CD4-positive, alpha-beta T cell treated with Interleukin-6 for 4 hours (primary cell): ENCODE measurements at regions not wholly inside any gene's neighbourhood (a gene's known extent, or its start where the extent isn't known, plus 50 kb on each side); places are given as distances from the start of the nearest gene placed in this dataset.
A peak's percentile ranks its signal among the peaks of the same experiment; 100 is the strongest.

Experiments
- DNase-seq: peaks from one replicate; pipeline ENCODE4 v3.0.0-alpha.2; 2020; ENCODE audit warnings: mixed read lengths

- no peak for DNase-seq
Measured at GRCh38 chr11:59302991-59303390, 55.7 kb upstream of the OR5AN1 start.

GRCh38 chr11:59295435-59295834 lies 63.3 kb upstream of the OR5AN1 start:
- DNase-seq, result no peak

DNA sequence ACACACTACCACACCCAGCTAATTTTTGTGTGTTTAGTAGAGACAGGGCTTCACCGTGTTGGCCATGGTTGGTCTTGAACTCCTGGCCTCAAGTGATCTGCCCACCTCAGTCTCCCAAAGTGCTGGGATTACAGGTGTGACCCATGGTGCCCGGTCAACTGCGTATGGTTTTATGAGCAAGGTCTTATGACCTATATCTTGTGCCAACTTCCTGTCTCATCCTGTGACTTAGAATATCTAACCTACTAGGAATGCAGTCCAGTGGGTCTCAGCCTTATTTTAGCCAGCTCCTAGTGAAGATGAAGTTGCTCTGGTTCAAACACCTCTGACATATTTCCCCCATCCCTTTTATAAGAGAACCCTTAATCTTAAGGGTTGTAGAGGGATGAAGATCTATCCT lies 66.1 kb upstream of the OR5AN1 start:
- DNase-seq, result no peak

GRCh38 chr11:59291228-59291627 lies 67.5 kb upstream of the OR5AN1 start:
- no peak for DNase-seq

DNA sequence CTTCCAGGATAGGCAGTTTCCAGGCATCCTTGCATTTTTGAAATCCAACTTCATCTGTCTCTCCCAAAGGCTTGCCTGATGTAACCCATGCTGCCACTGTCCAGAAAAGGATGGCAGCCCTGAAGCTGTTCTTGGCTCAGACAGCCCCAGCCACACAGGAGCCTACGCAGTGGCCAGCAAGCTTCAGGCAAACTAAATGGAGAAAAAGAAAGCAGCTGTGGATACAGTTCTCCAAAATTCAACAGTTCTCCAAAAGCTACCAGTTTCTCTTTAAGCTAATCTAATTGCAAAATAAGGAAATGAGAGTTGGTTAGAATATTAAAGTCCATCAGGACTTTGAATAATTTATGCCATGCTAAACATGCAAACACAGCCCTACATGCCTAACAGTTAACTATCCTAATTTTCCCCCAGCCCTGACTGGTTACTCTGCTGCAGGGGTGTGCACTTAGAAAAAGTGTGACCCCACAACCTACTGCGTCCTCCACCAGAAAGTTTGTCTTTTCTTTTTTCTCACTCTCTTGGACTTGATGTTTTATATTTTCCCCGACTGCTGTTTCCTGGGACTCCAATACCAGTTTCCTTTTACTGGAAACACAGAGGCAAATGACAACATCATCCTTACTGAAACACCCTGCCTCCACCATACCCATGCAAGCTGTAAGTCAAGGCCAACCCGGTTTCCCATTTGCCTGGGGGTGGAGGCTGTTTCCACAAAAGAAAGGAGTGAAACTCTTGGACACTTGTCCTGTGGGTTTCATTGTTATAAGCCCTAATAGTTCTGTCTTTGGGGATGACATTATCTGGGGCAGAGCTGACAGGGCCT lies 69.1 kb upstream of the OR5AN1 start:
- no peak for DNase-seq

GRCh38 chr11:59285716-59286260 lies 72.9 kb upstream of the OR5AN1 start:
- no peak for DNase-seq

- DNase-seq, result no peak
Measured at GRCh38 chr11:59284773-59285129, 72.0 kb upstream of the MPEG1 start.

DNA sequence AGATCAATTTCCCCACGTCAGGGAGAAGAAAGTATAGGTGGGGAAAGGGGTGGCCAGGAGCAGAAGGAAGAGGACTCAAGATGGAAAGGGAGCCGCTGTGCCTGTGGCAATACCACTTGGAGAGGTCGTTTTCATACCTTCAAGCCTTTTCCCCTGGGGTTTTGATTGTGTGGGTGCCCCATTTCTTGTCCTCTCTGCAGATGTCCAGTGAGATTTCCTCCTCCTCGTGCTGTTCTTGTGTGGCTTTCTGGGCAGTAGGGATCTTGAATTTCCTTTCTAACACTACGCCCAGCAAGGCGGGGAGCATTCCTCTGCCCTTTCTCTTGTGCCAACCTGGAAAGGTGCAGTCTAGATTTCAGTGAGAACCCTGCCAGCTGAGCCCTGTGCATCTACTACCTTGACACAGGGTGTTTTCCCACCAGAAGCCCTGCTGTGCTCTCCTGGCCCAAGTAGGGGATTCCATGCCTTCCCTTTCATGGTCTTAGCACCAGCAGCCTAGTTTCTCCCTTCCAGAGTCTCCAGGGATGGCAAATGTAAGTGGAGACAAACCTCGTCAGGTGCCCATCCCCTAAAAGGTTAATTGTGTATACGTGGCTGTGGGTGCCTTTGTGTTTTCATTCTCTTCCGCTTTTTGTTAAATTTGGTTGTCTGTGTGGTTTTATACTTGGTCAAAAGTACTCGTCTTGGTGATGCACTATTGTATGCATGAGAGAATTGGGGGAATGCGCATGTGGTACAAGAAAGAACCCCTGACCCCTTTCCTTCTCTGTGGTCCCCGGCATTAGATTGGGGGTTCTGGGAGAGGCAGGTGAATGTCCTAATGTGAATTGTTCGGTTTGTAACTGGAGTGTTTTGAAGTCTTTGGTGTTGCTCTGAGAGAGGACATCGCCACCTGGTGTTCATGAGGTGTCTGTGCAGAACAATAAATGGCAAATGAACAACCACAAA lies 71.4 kb upstream of the MPEG1 start:
- peak; percentile 51 for DNase-seq

GRCh38 chr11:59283311-59283710 lies 70.6 kb upstream of the MPEG1 start:
- no peak for DNase-seq

GRCh38 chr11:59281177-59281576 lies 68.5 kb upstream of the MPEG1 start:
- no peak for DNase-seq

- DNase-seq, result no peak
Measured at GRCh38 chr11:59273373-59273841, 60.7 kb upstream of the MPEG1 start.

- DNase-seq, result no peak
Measured at GRCh38 chr11:59272771-59273372, 60.1 kb upstream of the MPEG1 start.

- no peak for DNase-seq
Measured at GRCh38 chr11:59271811-59272327, 59.1 kb upstream of the MPEG1 start.

DNA sequence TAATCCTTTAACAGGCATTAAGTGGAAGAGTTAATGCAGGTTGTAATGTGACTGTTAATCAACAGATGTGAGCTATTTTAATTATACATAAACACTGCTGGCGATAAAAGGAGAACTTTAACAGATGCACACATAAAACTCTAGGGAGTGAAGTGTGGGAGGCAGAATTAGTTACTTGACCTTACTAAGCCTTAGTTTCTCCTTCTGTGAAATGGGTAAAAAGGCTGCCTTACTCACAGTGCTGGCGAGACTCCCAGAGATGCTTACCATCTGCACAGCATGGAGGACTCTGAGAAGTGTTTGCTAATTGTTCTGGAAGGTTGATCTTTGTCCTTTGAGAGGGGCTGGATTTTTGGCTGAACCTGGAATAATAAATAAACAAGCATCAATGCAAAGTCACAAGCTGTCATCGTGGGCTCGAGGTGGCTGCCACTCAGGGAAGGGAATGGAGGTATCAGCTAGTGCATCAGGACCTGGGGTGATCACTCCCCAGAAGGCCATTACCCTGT lies 58.6 kb upstream of the MPEG1 start:
- DNase-seq, result no peak

DNA sequence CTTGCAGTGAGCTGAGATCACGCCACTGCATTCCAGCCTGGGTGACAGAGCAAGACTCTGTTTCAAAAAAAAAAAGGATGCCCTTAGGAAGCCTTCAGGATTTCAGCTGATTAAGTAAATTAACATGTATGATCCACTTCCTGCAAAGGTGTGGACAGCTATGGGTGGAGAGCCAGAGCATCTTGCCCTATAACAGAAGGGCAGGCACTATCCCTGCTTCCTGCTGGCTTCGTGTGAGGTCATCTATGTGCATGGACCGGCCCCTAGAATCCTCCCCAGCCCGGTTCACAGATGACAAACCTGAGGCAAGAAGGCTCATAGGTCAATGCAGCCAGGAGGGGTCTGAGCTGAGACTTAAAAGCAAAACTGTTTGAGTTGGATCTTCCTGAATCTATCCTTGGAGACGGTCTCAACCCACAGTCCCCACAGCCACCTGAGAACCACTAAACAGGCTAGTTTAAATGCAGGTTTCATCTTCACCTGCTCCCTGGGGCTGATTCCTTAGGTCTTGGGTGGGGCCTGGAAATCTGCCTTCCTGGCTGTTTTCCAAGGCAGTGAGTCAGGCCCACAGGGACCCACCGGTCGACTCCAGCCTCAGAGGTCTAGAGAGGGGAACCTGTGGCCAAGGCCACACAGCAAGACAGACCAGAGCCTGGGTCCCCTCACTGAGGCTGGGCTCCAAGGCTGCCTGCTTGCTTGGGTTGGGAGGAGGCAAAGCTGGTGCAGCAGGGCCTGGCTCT lies 55.2 kb upstream of the MPEG1 start:
- no peak for DNase-seq

GRCh38 chr11:59267196-59267595 lies 54.5 kb upstream of the MPEG1 start:
- DNase-seq, result no peak

GRCh38 chr11:59266491-59266890 lies 53.8 kb upstream of the MPEG1 start:
- no peak for DNase-seq

DNA sequence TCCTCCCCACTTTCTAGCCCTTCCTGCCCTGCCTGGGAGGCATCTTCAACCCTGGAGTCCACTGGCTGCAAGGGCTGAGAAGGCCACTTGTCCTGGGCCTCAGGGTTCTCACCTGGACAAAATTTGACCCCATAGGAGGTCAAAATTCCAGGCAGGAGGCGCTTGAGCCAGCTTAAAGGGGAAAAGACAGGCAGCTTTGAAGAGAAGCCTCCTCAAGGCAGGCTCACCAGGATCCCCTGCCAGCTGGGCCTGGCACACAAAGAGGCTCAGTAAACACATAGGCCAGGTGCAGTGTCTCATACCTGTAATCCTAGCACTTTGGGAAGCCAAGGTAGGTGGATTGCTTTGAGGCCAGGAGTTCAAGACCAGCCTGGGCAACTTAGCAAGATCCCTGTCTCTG lies 53.0 kb upstream of the MPEG1 start:
- no peak for DNase-seq

DNA sequence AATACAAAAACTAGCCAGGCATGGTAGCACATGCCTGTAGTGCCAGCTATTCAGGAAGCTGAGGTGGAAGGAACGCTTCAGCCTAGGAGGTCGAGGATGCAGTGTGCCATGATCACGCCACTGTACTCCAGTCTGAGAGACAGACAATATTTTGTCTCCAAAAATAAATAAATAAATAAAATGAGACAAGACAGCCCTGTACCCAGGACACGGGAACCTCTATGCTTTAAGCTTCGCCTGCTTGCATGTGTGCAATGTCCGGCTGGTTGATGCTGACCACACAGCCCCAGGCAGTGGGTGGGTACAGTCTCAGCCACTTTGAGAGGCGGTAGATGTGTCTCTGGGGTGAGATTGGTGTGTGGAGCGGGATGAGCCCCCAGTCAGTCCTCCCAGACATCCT lies 52.0 kb upstream of the MPEG1 start:
- no peak for DNase-seq

DNA sequence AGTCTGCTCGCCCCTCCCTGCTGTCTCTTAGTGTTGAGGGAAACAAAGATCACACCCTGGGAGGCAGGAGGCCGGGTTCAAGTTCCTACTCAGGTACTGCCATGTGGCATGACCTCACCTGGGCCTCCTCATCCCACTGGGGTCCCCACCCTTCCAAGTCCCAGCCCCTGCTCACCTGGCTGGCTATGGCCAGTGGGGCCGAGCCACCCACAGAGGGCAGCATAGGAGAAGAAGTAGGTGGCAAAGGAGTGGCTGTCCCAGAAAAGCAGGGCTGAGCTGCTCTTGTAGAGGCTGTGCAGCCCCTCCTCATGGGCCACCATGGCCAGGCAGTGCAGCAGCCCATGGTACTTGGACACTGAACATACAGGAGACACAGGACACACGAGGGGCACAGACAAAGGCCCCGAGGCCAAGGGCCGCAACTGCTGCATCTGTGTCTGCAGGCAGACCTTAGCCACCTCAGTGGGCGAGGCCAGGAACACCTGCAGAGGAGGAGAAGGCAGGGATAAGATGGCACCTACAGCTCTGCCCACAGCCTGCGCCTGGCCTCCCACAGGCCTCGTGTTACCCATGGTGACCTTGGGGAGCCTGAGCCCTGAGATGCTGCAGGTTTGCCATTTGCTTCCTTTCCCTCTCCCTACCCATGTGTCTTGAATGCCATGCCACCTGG lies 50.6 kb upstream of the MPEG1 start:
- DNase-seq, result peak; percentile 29
